Fibroblast of lung (primary cell): ENCODE measurements at regions not wholly inside any gene's neighbourhood (a gene's known extent, or its start where the extent isn't known, plus 50 kb on each side); places are given as distances from the start of the nearest gene placed in this dataset.

Source experiments
- CTCF ChIP-seq, 2 donors: IDR thresholded peaks in 1 of 2; conservative IDR thresholded peaks in 1 of 2; 1 replicate in 1 of 2; 2 replicates in 1 of 2; pipeline ENCODE4 v1.5.1; 2011 to 2012; ENCODE audit warnings: low read length in 2 of 2, control low read depth in 1 of 2, inconsistent platforms in 1 of 2, low read depth in 1 of 2, mild to moderate bottlenecking in 1 of 2
- EZH2 ChIP-seq: IDR thresholded peaks from 2 replicates; pipeline ENCODE4 v1.5.1; 2012; ENCODE audit warnings: low read length, control low read depth, mild to moderate bottlenecking; ENCODE audit errors: missing control alignments

GRCh38 chr14:97843066-97843465 lies 1045.9 kb downstream of the VRK1 start:
- TF ChIP-seq EZH2 (no peak), CTCF (conservative IDR thresholded peaks at IDR 0.05 in 1 of 2, IDR thresholded peaks at IDR 0.05 in 1 of 2; ENCODE audit: low read depth in 1 of 2, low read length in 2 of 2) (no peak)
